Fibroblast of lung (primary cell): ENCODE measurements at regions not wholly inside any gene's neighbourhood (a gene's known extent, or its start where the extent isn't known, plus 50 kb on each side); places are given as distances from the start of the nearest gene placed in this dataset.

Experiments used
- EZH2 ChIP-seq: IDR thresholded peaks from 2 replicates; pipeline ENCODE4 v1.5.1; 2012; ENCODE audit warnings: low read length, control low read depth, mild to moderate bottlenecking; ENCODE audit errors: missing control alignments
- TF ChIP-seq, protein P1 (sequence below), 2 donors: IDR thresholded peaks in 1 of 2; conservative IDR thresholded peaks in 1 of 2; 1 replicate in 1 of 2; 2 replicates in 1 of 2; pipeline ENCODE4 v1.5.1; 2011 to 2012; ENCODE audit warnings: low read length in 2 of 2, control low read depth in 1 of 2, inconsistent platforms in 1 of 2, low read depth in 1 of 2, mild to moderate bottlenecking in 1 of 2

DNA sequence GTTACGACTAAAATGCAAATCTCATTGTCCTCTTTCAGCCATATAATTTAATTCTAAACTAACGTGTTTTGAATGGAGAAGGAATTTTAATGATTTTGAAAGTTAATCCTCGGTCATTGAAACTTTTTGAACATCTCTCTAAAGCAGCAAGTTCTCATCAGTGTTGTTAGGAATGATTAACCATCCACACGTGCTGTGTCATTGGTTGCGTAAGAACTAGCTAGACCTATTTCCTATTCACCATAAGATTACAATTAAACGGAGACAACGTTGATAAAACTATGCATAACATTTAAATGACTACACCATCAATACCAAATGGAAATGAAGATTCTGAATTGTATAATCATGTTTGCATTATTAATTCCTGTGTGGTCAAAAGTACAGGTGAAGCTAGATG, 155.6 kb upstream of the IRS2 start:
- TF ChIP-seq, protein P1, sequence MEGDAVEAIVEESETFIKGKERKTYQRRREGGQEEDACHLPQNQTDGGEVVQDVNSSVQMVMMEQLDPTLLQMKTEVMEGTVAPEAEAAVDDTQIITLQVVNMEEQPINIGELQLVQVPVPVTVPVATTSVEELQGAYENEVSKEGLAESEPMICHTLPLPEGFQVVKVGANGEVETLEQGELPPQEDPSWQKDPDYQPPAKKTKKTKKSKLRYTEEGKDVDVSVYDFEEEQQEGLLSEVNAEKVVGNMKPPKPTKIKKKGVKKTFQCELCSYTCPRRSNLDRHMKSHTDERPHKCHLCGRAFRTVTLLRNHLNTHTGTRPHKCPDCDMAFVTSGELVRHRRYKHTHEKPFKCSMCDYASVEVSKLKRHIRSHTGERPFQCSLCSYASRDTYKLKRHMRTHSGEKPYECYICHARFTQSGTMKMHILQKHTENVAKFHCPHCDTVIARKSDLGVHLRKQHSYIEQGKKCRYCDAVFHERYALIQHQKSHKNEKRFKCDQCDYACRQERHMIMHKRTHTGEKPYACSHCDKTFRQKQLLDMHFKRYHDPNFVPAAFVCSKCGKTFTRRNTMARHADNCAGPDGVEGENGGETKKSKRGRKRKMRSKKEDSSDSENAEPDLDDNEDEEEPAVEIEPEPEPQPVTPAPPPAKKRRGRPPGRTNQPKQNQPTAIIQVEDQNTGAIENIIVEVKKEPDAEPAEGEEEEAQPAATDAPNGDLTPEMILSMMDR (conservative IDR thresholded peaks at IDR 0.05 in 1 of 2, IDR thresholded peaks at IDR 0.05 in 1 of 2; ENCODE audit: low read depth in 1 of 2, low read length in 2 of 2): no peak
- TF ChIP-seq EZH2: no peak
